NCI-H82 (cell line): ENCODE measurements at regions not wholly inside any gene's neighbourhood (a gene's known extent, or its start where the extent isn't known, plus 50 kb on each side); places are given as distances from the start of the nearest gene placed in this dataset.
A peak's percentile ranks its signal among the peaks of the same experiment; 100 is the strongest.
"Not testable (repeated sequence)": the region's sequence is repeated elsewhere in the genome, so short reads cannot be mapped to it uniquely, and the experiment has no call there.

Source experiments
- DNase-seq: peaks from one replicate; lab custom pipeline; 2025; lab: John Stamatoyannopoulos, UW

DNA sequence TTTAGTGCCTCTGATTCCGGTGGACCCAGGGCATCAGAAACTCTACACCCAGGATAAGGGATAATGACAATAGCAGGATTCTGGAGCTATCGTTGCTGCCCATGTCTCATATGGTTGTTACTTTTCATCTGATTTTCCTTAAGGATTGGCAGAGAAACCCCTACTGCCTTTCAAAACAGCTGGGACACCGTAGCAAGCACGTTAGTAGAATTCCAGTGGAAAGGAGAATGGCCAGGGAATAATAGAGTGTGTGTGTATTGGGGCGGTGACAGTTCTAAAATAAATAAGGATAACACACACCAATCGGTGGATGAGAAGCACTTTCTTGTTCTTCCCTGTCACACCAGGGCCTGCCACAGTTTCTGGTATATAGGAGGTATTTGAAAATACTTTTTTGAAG is 251.8 kb downstream of the HAPSTR1 start:
- no peak for DNase-seq

- no peak for DNase-seq
These were observed 253.1 kb downstream of the HAPSTR1 start for GRCh38 chr16:9344508-9344907.

DNA sequence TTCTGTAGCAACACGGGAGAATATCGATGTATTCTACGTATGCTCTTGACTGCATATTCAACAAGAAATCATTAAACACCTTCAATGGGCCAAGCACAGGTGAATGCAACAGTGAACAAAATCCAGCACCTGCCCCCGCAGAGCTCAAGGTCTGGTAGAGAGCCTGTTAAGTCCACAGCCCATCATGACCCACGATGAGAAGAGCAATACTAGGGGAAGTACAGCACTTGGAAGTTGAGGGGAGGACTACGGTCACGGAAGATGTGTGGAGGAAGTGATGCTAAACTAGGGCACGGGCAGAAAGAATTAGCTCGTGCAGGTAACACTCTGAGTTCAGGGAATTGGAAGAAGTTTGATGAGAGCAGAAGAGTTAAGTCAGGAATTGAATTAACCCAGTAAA is 253.6 kb downstream of the HAPSTR1 start:
- no peak for DNase-seq

DNA sequence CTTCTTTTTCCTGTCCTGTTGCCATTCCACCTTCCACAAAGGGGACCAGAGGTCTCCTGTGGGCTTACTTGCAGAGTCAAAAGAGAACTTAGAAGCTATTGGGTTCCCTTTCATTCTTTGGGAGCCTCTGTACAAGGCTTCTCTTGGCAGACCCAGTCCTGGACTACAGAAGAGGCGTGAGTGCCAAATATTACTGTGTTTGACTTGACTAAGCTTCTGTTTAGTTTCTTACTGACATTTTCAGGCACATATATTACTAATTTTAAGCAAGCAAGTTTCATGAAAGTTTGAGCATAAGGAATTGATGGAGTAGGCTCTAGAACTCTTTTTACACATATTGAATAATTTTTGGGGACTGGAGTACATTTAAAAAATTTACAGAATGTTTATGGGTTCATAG is 254.4 kb downstream of the HAPSTR1 start:
- no peak for DNase-seq

- DNase-seq: no peak
These were observed 257.5 kb downstream of the HAPSTR1 start for GRCh38 chr16:9348912-9349311.

DNA sequence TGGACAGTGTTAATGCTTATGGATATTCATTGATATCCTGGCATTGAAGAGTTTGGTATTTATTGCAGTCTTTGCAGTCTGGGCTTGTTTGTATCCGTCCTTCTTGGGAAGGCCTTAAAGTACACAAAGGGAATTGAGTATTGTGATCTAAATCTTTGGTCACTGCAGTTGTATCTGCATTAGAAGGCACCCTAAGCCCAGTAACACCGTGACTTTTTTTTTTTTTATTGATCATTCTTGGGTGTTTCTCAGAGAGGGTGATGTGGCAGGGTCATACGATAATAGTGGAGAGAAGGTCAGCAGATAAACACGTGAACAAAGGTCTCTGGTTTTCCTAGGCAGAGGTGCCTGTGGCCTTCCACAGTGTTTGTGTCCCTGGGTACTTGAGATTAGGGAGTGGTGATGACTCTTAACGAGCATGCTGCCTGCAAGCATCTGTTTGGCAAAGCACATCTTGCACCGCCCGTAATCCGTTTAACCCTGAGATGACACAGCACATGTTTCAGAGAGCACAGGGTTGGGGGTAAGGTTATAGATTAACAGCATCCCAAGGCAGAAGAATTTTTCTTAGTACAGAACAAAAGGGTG is 258.0 kb downstream of the HAPSTR1 start:
- peak; percentile 84 for DNase-seq

- DNase-seq: not testable (repeated sequence)
These were observed 258.8 kb downstream of the HAPSTR1 start for GRCh38 chr16:9350119-9350799.

DNA sequence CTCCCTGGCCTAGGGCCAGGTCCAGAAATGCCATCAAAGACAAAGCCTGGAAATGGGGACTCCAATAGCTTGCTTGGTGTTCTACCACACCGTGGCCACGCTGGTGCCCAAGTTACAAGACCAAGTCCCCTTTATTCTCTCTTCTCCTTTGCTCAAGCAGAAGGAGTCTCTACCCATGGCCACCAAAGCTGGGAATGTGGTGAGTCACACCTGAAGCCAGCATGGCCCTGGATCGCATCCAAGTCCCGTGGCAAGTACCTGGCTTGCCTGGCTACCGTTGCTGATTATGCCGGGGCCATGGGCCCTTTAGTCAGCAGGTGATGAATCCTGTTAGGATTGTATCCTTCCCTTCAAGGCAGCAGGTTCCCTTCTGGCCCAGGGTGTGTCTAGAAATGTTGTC is 260.0 kb downstream of the HAPSTR1 start:
- DNase-seq: no peak

DNA sequence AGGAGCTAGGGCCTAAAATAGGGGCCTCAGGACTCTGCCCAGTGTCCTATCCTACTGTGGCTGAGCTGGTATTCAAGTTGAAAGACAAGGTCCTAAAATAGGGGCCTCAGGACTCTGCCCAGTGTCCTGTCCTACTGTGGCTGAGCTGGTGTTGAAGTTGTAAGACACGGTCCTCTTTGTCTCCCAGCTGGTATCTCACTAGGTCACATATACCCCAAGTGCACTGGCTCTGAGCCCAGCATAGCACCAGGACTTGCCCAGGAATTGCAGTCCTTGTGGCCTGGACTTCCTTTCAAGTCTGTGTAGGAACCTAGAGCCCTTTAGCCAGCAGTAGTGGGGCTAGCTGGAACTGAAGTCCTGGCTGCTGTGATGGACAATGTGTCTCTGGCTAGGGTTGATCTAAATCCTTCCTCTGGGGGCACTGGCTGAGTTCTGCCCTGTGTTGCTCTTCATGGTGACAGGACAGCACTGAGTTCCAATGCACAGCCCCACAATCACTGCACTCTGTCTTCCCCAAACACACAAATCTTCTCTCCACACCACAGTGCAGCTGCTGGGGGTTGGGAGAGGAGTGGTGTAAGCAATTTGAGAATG is 260.5 kb downstream of the HAPSTR1 start:
- no peak for DNase-seq

DNA sequence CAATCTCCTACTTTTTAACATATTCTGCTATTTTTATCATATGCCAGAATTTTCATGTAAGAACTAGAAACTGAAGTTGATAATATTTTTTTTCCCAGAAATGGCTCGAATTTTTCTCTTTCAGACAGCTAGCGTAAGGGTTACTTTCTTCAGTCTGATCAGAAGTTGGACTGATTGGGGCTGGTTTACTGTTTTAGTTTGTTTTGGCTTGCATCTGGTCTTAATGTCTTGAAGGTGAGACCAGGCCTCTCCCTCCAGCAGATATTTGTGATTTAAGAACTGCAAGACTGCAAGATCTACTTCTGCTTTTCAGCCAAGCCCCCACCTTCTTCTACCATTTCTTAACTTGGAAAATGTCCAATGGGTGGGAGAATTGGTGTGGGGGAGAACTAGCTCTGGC is 266.4 kb downstream of the HAPSTR1 start:
- DNase-seq: no peak

- no peak for DNase-seq
These were observed 268.6 kb downstream of the HAPSTR1 start for GRCh38 chr16:9360075-9360474.

DNA sequence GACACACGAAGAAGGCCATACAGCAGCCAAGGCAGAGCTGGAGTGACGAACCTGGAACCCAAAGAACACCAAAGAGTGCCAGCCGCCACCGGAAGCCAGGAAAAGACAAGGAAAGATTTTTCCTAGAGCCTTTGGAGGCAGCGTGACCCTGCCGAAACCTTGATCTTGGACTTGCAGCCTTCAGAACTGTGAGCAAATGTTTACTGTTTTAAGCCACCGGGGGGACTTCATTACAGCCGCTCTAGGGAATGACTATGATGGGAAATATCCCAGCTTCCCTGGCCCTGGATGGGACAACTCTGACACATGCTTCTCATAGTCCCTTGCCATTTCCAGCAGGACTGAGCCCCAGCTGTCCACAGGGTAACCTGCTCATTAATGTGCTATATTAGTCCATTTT is 270.6 kb downstream of the HAPSTR1 start:
- DNase-seq: no peak

DNA sequence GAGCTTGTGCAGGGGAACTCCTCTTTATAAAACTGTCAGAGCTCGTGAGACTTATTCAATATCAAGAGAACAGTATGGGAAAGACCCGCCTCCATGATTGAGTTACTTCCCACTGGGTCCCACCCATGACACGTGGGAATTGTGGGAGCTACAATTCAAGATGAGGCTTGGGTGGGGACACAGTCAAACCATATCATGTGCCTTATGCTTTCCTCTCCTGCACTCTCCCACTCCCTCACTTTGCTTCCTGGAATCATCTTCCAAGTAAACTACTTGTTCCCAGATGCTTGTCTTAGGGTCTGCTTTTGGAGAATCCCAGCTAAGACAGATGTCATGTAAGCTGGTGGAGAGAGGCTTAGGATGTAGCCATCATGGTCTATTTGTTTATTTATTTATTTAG is 271.2 kb downstream of the HAPSTR1 start:
- DNase-seq: peak; percentile 30

DNA sequence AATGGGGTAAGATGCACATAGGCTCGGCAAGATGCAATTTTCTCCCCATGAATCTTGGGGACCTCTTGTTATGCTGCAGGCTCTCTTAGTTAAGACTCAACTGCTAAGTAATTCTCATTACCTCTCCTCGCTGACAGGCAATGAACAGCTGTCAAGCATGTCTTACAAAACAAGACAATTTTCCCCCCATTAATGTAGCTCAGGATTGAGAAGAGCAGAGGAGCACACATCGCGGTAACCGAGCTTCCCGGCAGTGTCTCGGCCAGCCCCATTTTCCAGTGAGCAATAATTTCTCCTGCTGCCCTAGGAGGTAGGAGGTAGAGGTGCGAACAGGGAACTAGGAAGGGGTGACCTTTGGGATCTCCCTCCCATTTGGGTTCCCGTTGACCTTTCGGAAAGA is 272.1 kb downstream of the HAPSTR1 start:
- no peak for DNase-seq

DNA sequence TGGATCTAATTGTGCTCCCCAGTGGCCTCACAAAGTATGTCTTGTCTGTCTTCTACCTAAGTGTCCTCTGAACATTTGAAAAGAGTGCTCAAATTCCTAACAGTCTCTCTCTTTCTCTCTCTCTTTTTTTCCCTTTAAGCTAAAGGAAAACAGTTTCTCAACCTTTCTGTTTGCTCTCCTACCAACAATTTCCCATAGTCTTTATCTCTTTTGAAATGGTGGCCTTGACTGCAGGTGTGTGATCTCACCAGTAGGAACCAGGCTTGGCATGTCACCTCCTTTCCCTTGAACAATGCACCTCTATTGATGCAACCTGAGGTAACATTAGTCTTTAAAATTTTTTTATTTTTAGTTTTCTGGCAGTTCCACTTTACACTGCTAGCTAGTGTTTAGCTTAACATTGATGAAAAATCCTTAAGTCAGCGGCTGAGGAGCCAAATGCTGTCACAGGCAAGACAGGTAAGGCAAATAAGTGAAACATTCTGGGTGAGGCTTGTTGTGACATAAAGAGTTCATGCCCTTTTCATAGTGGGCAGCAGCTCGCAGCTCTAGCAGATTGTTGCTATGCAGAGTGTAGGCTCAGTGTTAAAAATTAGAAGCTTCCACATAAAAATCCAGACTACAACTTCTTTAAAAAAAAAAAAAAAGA is 273.4 kb downstream of the HAPSTR1 start:
- no peak for DNase-seq

- DNase-seq: peak; percentile 9
These were observed 273.9 kb downstream of the HAPSTR1 start for GRCh38 chr16:9365370-9365728.

DNA sequence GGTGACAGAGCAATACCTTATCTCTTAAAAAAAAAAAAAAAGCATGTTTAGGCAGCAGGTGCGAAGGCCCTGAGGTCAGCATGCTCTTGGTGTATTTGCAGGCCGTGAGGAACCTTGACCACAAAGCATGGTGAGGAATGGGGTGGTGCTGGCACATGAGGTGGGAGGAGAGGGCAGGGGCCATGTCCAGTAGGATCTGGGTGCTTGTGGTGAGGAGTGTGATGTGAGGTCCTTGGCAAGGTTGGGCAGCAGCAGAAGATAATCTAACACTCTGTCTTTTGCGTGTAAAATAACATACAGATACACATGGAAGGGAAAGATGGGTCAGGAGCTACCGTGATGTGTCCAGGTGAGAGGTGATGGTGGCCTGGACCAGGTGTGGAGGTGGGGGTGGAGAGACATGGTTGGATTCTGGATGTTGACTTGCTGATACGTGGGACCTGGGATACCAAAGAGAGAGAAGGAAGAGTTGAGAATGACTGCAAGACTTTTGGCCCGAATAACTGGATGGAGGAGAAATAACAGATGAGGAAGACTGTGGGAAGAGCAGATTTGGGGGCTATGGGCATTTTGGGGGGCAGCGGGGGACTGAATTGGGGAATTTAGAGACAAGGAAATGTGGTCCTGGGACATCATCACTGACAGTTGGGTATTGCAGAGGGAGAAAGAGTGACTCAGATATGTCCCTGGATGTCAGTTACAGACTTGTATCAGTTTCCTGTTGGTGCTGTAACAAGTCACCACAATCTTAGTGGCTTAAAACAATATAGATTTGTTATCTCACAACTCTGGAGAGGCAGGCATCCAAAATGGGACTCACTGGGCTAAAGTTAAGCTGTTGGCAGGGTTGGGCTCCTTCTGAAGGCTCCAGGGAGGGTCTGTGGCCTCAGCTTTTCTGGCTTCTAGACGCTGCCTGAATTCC is 274.9 kb downstream of the HAPSTR1 start:
- DNase-seq: no peak

DNA sequence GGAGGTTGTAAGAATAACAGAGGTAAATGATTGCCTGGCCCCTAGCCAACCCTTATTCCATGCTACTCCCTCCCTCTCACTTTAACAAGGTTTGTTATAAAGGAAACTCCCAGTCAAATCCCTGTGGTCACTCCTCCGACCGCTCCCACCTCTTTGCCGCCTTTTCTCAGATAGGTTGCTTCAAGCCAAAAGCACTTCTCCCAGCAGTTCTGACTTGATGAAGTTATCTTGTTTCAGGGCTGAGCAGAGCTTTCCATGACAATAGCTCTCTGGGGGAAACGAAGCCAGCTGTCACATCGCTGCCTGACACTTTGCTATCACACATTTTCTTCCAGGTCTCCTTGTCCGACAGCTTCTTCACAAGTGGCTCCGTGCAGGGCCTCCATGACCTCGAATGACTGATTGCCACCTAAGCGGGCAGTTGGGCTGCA is 278.6 kb downstream of the HAPSTR1 start:
- no peak for DNase-seq

DNA sequence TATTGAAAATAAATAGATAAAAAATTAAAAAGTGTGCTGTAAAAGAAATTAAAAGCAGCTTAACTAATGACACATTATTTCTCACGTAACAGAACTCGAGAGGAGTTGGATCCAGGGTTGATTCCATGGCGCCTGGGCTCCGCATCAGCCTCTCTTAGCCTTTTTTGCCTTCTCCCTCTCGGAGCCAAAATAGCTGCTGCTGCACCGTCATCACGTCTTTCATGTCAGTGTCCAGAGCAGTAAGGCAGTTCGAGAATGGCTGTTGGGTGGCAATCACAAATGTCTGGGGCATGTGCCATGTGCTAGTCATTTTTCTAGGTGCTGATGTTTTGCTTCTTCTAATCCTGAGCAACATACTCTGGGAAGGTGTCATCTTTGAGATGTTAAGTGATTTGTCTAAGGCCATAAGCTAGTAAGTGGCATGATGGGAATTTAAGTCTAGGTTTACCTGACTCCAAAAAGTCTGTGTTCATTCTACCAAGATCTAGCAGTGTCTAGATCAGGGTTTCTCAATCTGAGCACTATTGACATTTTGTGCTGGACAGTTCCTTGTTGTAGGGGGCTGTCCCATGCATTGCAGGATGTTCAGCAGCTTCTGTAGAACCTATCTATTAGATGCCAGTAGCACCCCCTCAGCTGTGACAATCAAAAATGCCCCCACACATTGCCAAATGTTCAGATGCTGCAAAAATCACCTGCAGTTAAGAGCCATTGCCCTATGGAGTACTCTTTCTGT is 280.4 kb downstream of the HAPSTR1 start:
- DNase-seq: no peak

DNA sequence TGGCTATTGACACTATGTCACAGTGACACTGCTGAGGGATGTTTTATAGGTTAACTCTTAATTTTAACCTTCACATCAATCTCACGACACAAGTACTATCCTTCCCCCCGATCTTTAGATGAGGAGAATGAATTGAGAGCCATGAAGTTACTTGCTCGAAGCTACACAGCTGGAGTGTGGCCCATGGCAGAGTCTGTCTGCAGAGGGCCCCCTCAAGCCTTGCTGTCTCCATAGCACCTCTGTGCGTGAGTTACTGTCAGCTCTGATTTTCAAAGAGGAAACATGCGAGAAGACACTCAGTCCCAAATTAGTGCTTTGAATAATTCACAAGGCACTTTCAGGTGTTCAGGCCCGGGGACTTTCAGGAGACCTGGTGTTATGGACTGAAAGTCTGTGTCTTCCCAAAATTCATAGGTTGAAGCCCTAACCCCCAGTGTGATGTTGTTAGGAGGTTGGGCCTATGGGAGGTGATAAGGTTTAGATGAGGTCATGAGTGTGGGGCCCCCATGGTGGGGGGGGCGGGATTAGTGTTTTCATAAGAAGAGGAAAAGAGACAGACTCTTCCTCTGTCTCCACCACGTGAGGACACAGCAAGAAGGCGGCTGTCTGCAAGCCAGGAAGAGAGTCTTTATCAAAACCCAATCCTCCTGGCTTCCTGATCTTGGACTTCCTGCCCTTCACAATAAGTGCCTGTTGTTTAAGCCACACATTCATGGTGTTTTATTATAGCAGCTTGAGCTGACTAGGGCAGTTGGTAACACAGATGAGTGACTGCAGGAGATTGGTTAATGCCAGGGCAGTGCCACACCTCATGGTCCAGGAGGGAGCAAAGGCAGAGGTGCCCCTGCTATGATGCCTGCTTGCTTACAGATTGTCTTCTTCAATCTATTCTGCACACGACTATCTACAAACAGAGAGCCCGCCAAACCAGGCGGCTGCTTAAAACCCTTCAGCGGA is 281.8 kb downstream of the HAPSTR1 start:
- DNase-seq: peak; percentile 55
